HFFc6 (cell line): ENCODE measurements at regions not wholly inside any gene's neighbourhood (a gene's known extent, or its start where the extent isn't known, plus 50 kb on each side); places are given as distances from the start of the nearest gene placed in this dataset.

Experiments used
- DNase-seq: peaks from one replicate; pipeline ENCODE4 v3.0.0-alpha.2; 2018
- H3K27ac Mint-ChIP-seq: 2 replicates; pipeline ENCODE4 v1.8.0; 2020; ENCODE audit warnings: mild to moderate bottlenecking, mixed read lengths
- H3K27me3 Mint-ChIP-seq: 2 replicates; pipeline ENCODE4 v1.8.0; 2021; ENCODE audit warnings: mild to moderate bottlenecking, moderate library complexity, mixed read lengths; ENCODE audit not compliant: insufficient read depth
- H3K36me3 Mint-ChIP-seq: 2 replicates; pipeline ENCODE4 v1.8.0; 2021; ENCODE audit warnings: low read depth, mixed read lengths
- H3K4me1 Mint-ChIP-seq: 2 replicates; pipeline ENCODE4 v1.8.0; 2020; ENCODE audit warnings: low read depth, mixed read lengths
- H3K4me3 Mint-ChIP-seq: 2 replicates; pipeline ENCODE4 v1.8.0; 2020; ENCODE audit warnings: mild to moderate bottlenecking, moderate library complexity, mixed read lengths
- H3K9me3 Mint-ChIP-seq: 2 replicates; pipeline ENCODE4 v1.8.0; 2020; ENCODE audit warnings: mild to moderate bottlenecking, mixed read lengths
- TF ChIP-seq, protein P1 (sequence below): fragments of 200-600 bp; sonication (generic); IDR thresholded peaks from 2 replicates; pipeline ENCODE4 v1.5.0; 2021; ENCODE audit warnings: antibody characterized with exemption, mild to moderate bottlenecking

DNA sequence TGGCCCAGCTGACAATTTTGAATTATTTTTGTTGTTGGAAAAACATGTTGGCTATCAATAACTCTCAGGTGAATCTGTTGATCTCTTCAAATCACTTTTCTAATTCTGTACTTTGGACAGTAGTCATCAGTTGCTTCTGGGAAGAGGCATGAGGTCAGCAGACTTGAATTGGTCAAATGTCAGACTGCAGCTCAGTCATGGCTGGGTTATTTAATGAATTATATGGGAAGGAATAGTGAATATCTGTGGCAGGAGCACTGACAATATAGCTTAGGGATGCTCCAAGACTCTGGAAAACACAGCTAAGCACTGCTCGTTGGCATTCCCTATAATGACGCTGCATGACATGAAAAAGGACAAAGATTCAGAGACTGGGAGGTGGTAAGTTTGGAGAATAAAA, 98.8 kb upstream of the GAP43 start:
- no peak overlapping the region for H3K4me3 Mint-ChIP-seq
- TF ChIP-seq, protein P1, sequence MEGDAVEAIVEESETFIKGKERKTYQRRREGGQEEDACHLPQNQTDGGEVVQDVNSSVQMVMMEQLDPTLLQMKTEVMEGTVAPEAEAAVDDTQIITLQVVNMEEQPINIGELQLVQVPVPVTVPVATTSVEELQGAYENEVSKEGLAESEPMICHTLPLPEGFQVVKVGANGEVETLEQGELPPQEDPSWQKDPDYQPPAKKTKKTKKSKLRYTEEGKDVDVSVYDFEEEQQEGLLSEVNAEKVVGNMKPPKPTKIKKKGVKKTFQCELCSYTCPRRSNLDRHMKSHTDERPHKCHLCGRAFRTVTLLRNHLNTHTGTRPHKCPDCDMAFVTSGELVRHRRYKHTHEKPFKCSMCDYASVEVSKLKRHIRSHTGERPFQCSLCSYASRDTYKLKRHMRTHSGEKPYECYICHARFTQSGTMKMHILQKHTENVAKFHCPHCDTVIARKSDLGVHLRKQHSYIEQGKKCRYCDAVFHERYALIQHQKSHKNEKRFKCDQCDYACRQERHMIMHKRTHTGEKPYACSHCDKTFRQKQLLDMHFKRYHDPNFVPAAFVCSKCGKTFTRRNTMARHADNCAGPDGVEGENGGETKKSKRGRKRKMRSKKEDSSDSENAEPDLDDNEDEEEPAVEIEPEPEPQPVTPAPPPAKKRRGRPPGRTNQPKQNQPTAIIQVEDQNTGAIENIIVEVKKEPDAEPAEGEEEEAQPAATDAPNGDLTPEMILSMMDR: no peak
- no peak for DNase-seq
- no peaks in the 10 kb centered on the region for H3K4me1 Mint-ChIP-seq
- no peaks in the 10 kb centered on the region for H3K9me3 Mint-ChIP-seq
- H3K27me3 Mint-ChIP-seq: no peaks in the 10 kb centered on the region; the same call in 1 of the 2 replicates
- H3K27ac Mint-ChIP-seq: no peak overlapping the region
- H3K36me3 Mint-ChIP-seq: no peaks in the 10 kb centered on the region

DNA sequence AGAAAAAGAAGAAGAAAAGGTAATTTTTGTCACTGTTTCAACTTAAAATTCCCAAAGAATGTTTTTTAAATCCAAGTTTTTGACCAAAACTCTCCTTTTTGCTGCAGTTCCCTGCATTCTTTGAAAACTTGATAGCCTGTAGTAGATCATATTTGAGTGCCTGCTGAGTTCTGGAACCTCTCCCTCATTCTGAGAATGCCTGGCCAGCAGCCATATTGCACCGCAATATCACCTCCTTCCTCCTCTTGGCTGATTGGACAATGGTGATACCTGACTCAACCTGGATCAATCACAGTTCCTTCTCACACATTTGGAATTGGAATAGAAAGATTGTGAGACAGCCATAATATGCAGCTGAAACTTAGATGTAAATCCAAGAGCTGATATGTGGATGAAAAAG, 97.6 kb upstream of the GAP43 start:
- no peaks in the 10 kb centered on the region for H3K4me1 Mint-ChIP-seq
- no peaks in the 10 kb centered on the region for H3K36me3 Mint-ChIP-seq
- no peak overlapping the region for H3K27ac Mint-ChIP-seq
- no peaks in the 10 kb centered on the region; the same call in 1 of the 2 replicates for H3K27me3 Mint-ChIP-seq
- TF ChIP-seq, protein P1: no peak
- H3K9me3 Mint-ChIP-seq: no peaks in the 10 kb centered on the region
- no peak for DNase-seq
- H3K4me3 Mint-ChIP-seq: no peak overlapping the region

DNA sequence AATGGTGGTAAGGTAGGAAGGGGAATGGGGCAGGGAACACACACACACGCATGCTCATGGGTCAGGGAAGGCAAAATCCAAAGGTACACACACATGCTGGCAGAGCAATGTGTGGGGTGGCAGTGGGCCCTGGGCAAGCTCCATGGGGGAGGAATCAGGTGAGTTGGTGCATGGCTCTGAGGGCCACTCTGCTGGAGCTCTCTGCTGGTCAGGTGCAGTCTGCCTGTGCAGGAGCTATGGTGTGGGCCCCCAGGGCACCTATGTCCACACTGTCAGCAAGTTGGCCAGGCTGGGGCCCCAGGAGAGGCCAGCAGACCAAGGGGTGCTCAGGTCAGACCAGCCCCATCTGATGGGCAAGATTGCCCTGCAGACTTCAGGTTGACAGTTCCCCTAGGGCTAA, 90.1 kb upstream of the GAP43 start:
- TF ChIP-seq, protein P1: no peak
- no peak overlapping the region for H3K27ac Mint-ChIP-seq
- H3K36me3 Mint-ChIP-seq: no peaks in the 10 kb centered on the region
- H3K9me3 Mint-ChIP-seq: no peaks in the 10 kb centered on the region
- peaks cover 3% of the 10 kb centered on the region; the same call in 1 of the 2 replicates for H3K27me3 Mint-ChIP-seq
- H3K4me1 Mint-ChIP-seq: no peaks in the 10 kb centered on the region
- H3K4me3 Mint-ChIP-seq: no peak overlapping the region
- DNase-seq: no peak

DNA sequence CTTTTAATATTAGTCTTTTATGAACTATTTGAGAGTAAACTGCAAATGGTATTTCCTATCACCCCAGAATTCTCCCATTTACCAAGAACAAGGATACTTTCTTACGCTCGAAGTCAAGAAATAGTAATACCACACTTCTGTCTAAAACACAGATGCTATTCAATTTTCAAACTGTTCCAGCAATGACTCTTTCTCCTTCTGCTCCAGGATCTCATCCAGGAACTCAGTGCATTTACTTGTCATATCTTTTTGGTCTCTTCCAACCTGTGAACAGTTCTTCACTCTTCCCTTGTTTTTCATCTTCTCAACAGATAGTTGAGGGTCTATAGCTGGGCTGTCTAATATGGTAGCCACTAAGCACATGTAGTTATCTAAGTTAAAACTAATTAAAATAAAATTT, 87.1 kb upstream of the GAP43 start:
- Mint-ChIP-seq H3K4me1 (no peaks in the 10 kb centered on the region), H3K27ac (no peak overlapping the region), H3K27me3 (peaks cover 3% of the 10 kb centered on the region; the same call in 1 of the 2 replicates), H3K4me3 (no peak overlapping the region), H3K9me3 (no peaks in the 10 kb centered on the region), H3K36me3 (no peaks in the 10 kb centered on the region)
- no peak for DNase-seq
- TF ChIP-seq, protein P1: no peak

DNA sequence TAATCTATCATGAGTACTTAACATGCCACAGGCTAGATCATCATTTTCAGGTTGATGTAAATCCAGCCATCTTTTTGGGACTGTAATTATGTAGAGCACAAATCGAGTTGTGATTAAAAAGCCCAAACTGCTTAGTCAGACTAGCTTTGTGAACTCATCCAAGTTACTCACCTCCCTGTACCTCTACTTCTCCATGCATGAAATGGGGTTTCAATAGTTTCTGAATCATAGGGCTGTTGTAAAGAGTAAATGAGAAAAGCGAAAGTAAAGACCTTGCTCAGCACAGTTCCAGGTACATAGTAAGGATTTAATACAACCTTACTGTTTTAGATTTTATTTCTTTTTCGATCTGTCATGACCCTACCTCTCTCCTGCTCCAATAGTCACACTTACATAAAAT, 85.6 kb upstream of the GAP43 start:
- no peak overlapping the region for H3K4me3 Mint-ChIP-seq
- no peak for DNase-seq
- H3K9me3 Mint-ChIP-seq: no peaks in the 10 kb centered on the region
- no peaks in the 10 kb centered on the region for H3K4me1 Mint-ChIP-seq
- H3K27ac Mint-ChIP-seq: no peak overlapping the region
- peaks cover 3% of the 10 kb centered on the region; the same call in 1 of the 2 replicates for H3K27me3 Mint-ChIP-seq
- no peaks in the 10 kb centered on the region for H3K36me3 Mint-ChIP-seq
- TF ChIP-seq, protein P1: no peak

DNA sequence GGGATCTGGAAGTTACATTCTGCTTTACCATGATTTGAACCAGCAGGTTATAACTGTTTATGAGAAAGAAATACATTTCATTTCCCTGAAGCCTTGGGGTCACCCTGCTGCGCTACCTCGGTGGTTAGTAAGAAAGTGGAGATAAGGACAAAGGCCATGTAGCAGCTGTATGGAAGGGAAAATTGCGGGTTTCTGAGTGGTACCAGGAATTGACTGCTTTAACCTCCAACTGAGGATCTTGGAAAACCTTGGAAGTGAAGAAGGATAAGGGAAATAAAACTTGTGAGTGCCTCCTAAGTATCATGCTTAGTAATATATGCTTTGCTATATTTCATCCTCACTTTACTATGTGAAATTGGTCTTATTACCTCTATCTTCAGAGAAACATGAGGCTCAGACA, 76.1 kb upstream of the GAP43 start:
- no peak for DNase-seq
- no peaks in the 10 kb centered on the region for H3K36me3 Mint-ChIP-seq
- H3K4me1 Mint-ChIP-seq: no peaks in the 10 kb centered on the region
- no peaks in the 10 kb centered on the region; the same call in 1 of the 2 replicates for H3K27me3 Mint-ChIP-seq
- H3K4me3 Mint-ChIP-seq: no peak overlapping the region
- H3K9me3 Mint-ChIP-seq: no peaks in the 10 kb centered on the region
- H3K27ac Mint-ChIP-seq: no peak overlapping the region
- TF ChIP-seq, protein P1: no peak
